Thyroid gland (tissue), 4 donors: ENCODE measurements at regions not wholly inside any gene's neighbourhood (a gene's known extent, or its start where the extent isn't known, plus 50 kb on each side); places are given as distances from the start of the nearest gene placed in this dataset.

Experiments
- POLR2A ChIP-seq, 2 donors: fragments of 450-650 bp; IDR thresholded peaks; one replicate each; pipeline ENCODE4 v1.6.1; 2017; ENCODE audit warnings: antibody characterized with exemption in 2 of 2, mild to moderate bottlenecking in 2 of 2, moderate library complexity in 1 of 2
- TF ChIP-seq, protein P1 (sequence below), 6 experiments: fragments of 200-600 bp in 3 of 6; fragments of 450-650 bp in 3 of 6; sonication (generic) in 3 of 6; IDR thresholded peaks; one replicate each; pipeline ENCODE4 v1.5.1; 2016 to 2019; ENCODE audit warnings: antibody characterized with exemption in 6 of 6, mild to moderate bottlenecking in 2 of 6, inconsistent platforms in 1 of 6, moderate library complexity in 1 of 6

DNA sequence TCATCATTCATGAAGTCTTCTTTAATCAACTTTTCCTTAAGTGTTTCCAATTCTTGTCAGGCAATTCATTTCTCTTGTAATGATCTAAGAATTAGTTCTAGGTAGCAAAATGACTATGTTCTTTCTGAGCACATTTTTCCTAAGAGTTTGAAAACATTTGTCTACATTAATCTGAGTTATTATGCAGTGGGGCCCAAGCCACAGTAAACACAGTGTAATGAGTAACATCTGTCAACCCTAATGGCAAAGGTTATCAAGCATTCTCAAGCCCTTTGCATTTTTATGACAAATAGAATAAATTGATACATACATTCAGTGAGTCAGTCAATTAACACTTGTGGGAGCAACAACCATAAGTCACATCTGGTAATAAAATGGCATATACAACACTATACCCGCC lies 106.7 kb upstream of the ZC3H12C start:
- TF ChIP-seq, protein P1, sequence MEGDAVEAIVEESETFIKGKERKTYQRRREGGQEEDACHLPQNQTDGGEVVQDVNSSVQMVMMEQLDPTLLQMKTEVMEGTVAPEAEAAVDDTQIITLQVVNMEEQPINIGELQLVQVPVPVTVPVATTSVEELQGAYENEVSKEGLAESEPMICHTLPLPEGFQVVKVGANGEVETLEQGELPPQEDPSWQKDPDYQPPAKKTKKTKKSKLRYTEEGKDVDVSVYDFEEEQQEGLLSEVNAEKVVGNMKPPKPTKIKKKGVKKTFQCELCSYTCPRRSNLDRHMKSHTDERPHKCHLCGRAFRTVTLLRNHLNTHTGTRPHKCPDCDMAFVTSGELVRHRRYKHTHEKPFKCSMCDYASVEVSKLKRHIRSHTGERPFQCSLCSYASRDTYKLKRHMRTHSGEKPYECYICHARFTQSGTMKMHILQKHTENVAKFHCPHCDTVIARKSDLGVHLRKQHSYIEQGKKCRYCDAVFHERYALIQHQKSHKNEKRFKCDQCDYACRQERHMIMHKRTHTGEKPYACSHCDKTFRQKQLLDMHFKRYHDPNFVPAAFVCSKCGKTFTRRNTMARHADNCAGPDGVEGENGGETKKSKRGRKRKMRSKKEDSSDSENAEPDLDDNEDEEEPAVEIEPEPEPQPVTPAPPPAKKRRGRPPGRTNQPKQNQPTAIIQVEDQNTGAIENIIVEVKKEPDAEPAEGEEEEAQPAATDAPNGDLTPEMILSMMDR (IDR thresholded peaks at IDR 0.05), result no peak
- TF ChIP-seq POLR2A (IDR thresholded peaks at IDR 0.05), result no peak
